Fibroblast of skin of left quadriceps (primary cell): ENCODE measurements at regions not wholly inside any gene's neighbourhood (a gene's known extent, or its start where the extent isn't known, plus 50 kb on each side); places are given as distances from the start of the nearest gene placed in this dataset.

Source experiments
- DNase-seq, 2 experiments: peaks; one replicate each; pipeline ENCODE4 v3.0.0-alpha.2; 2013; ENCODE audit warnings: low read depth in 2 of 2

DNA sequence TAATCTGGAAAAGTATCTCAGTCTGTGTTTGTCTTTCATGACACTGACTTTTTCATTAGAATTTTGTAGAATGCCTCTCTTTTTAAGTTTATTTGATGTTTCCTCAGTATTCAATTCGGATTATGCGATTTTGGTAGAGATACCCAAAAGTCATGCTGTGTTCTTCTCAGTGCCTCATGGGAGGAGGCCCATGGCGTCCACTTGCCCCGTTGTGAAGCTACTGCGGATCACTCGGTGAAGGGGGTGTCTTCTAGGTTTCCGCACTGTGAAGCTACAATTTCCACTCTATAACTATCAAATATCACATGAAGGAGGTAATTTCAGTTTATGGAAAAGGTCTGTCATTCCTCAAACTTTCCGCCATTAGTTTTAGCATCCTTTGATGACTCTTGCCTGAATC lies 794.0 kb downstream of the TBC1D22A start:
- no peak for DNase-seq

DNA sequence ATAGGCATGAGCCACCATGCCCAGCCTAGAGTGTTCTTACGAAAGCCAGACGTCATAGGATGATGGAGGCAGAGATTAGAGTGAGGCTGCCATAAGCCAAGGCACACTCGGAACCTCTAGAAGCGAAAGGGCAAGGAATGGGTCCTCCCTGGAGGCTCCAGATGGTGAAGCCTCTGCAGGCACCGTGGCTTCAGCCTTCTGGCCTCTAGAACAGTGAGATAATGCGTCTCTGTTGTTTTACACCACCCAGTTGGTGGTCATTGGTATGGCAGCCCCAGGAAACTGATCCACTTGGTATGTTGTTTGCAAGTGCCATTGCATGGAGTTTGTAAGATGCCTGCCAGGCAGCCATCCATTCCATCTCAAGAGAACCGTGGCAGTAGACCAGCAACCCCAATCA lies 791.0 kb downstream of the TBC1D22A start:
- DNase-seq, result no peak

DNA sequence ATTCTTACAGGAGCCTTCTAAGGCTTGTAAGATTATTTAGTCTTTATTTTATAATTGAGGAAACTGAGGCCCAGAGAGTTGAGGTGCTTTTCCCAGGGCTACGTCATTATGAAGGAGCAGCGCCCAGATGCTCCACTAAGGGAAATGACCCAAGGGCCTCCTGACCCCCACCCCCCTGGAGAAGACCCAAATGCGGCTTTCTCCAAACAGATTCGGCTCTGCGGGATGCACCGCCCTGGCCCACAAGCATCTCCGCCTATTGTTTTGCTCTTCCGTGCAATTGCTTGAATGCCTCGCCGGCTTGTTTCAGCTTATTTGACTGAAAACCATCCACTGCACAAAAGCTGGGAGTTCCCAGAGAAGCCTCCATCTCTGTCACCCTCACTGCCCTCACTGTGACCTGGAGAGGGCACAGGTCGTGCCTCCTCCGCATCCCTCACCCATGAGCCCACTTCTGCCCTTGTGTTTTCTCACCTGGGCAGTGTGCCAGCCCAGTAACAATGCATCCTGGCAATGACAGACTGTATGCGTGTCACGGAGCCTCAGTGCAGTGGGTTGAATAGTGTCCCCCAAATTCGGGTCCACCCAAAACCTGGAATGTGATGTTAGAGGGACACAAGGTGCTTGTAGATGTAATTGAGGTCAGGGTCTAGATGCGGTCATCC lies 790.2 kb downstream of the TBC1D22A start:
- no peak for DNase-seq

DNA sequence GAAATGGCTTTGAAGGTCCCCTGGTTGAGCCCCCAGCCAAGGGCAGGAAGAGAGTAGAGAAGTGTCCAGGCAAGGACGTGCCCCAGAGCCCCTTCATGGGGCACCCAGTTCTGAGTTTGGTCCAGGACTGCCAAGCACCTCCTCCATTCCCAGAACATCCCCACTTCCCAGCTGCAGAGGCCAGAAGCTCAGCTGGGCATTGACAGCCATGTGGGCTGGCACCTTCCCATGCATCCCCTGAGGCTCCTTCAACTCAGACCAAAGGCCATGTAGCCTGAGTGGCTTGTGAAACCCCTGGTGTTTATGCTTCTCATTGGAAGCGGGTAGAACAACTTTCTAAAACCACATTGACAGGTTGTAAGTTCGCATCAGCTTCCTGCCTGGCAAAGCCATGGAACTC lies 789.6 kb downstream of the TBC1D22A start:
- no peak for DNase-seq

DNA sequence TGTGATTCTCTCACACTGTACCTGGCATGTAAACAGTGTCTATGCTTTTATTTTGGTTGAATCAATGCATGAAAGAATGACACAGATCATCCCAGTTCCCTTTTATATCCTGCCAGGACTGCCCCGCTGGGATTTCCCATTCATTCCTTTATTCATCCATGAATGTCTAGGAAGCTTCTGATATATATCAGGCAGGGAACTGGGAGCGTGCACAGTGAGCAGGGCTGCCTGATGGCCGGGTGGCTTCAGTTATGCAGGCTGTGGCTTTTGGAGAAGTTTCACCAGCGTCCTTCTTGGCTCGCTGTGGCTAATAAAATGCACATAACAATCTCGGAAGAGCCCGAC lies 789.0 kb downstream of the TBC1D22A start:
- no peak for DNase-seq

DNA sequence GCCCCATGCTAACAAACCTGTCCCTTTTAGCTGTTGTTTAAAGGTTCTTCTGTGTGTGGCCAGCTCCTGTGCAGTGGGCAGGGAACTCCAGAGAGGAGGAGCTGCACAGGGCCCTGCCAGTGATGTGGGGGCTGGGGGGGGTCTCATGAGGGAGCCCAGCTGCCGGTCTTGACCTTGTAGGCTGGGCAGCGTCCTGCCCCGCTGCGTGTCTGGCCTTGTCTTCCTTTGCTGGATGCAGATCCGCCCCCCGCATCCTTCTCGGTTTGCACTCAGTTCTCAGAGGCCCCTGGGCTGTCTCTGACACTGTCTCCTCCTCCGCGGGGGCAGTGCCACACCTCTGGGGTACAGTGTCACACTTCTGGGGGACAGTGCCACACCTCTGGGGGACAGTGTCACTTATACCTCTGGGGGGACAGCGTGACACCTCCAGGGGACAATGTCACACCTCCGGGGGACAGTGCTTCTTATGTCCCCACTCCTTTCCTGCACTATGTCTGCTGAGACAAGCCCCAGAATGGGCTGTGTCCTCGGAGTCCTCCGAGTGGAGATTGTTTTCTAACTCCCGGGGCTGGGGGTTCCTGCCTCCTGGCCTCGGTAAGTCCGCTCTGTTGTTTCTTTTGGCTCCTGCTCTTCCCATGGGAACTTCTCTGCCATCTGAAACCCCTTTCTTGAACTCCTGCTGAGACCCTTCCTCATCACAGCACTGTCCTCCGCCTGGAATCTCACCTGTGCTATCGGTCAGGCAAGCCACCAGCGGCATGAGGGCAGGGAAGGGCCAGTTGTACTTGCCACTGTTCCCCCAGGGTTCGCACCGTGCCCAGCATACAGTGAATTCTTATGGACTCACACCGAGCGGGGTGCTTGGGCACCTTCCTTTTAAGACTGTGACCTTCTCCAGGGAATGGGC lies 788.3 kb downstream of the TBC1D22A start:
- no peak for DNase-seq

DNA sequence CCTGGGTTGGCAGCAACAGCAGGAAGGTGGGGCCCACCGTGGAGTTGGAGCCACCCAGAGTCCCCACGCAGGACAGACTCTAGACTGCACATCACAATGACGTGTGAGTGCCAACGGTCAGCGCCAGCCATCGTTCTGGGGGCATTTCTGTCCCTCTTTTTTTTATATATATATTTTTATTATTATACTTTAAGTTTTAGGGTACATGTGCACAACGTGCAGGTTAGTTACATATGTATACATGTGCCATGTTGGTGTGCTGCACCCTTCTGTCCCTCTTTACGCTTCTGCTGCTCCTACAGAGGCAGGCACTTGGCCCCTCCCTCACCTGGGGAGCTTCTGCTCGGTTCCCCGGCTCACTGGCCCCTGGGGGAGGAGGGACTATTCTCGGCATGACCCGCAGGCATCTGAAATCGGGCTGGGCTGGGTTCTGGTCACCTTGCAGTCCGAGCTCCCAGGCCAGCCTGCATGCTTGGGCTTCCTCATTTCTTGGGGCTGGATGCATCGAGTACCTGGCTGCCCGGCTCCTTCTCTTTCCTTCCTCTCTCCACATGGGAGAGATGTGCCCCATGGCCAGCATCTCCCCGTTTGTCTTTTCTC lies 787.4 kb downstream of the TBC1D22A start:
- no peak for DNase-seq

DNA sequence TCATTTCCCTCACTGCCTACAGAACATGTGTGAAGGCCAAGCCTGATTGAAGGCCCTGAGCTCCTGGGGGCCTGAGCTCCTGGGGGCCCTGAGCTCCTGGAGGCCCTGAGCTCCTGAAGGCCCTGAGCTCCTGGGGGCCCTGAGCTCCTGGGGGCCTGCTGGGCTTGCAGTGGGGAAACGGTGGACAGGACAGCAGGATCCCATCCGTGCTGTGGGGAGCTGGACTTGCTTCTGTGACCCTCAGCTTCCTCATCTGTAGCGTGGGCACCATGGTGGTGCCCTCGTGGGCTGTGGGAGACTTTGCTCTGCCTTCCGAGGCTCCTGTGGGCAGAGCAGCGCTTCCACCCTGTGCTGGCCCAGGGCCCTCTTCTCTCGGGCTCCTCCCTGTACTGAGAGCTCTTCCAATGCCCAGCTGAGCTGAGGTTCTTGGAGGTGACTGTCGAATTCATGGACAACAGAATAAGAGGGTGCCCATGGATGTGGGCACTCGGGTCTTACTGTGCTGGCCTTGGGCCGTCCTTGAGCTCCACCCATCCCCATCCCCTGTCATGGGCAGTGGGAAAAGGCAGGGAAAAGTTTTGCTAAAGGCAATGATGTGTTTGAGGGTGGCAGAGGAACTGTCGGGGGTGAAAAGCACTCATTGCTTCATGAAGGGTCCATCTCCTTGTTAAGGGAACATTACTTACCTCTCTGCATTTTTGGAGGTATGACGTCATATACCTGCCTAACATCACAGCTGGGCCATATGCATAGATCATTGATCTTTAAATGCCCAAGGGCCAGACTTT lies 786.7 kb downstream of the TBC1D22A start:
- DNase-seq, result no peak

DNA sequence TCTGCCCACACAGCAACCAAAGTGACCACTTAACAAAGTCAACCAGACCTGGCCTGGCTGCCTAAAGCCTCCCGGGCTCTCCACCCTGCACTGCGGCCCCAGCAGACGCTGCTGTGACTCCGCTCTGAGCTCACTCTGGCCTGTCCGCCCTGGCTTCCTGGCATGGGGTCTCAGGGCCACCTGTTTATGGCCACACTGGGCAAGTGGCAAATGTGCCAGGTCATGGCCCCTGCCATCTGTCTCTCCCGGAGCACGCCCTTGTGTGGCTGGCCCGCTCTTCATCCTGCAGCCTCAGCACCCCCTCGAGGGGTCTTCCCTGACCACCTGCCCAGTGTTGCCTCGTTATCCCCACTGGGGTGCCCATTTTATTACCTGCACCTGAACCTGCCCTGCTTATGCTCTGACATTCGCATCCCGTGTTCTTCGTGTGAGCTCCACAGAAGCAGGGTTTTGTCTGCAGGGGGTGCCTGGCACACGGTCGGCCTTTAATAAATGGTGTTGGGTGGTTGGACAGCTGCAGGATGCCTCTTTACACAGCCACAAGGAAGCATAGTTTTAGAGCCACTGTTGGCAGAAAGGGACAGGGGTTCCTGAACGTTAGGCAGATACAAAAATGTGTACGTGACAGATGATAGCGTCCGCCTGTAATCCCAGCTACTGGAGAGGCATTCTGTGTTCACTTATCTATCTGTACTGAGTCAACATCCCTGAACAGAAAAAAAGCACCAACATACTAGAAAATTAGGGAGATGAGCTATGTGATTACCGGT lies 785.6 kb downstream of the TBC1D22A start:
- no peak for DNase-seq

DNA sequence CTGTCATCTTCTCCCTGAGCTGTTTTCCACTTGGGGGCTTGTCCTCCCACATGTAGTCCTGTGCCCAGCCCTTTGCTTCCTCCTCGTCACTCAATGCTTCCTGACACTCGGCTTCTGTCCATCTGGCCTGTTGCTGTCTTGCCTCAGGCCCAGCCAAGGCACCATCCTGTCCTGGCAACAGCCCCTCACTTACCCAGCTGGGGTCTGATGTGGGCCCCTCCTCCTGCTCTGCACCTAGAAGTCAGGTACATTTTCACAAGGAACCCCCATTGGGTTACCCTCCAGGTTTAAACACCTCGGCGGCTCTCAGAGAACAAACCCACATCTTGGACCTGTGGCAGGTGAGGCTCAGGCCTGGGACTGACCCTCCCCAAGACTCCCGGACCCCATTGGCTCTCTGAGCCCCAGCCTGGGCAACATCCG lies 784.8 kb downstream of the TBC1D22A start:
- no peak for DNase-seq

DNA sequence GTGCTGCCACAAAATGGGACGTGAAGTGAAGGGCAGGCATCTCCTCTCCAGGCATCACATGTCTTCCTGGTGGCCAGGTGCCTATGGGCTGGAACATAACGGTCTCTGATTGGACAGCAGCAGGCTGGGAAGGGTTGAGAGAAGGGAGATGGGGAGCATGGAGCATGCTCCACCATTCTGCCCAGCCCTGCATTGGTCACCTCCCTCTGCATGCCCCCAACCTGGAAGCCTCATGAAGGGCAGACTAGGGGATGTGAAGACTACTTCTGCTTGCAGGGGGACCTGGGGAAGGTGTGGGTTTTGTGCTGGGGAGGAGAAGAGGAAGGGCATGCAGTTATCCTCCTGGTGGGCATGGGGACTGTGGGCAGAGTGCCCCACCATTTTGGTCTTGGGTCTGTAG lies 782.2 kb downstream of the TBC1D22A start:
- DNase-seq, result no peak

DNA sequence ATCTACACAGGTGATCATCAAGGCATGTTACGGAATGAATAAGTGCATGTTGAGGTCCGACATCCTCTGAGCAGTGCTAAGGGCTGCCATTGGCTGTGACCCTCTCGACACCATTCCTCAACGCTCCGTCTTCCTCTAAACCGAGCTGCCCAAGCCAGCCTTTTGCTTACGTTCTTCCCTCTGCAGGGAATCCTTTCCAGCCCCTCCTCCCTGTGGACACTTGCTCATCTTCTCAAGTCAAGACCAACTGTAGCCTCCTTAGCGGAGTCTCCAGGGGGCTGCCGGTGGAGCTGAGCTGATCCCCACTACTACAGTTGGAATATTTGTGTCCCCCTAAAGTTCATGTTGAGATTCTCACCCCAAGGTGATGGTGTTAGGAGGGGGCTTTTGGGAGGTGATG lies 781.0 kb downstream of the TBC1D22A start:
- no peak for DNase-seq

DNA sequence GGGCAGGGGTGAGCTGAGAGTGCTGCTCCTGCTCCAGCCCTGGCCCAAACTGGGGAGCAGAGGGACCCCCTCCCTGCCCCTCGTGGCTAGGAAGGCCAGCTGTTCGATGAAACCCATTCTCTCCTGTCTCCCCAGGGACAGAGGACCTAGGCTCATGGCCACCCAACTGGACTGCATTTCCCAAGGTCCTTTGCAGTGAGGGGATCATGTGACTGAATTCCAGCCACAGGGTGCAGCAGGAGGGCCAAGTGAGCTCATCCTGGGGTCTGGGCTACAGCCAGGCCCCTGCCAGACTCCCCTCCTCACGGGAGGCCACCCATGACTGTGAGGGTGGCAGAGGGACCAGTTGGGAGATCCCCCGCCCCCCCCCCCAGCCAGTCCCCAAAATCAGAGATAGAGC lies 777.6 kb downstream of the TBC1D22A start:
- DNase-seq, result no peak

DNA sequence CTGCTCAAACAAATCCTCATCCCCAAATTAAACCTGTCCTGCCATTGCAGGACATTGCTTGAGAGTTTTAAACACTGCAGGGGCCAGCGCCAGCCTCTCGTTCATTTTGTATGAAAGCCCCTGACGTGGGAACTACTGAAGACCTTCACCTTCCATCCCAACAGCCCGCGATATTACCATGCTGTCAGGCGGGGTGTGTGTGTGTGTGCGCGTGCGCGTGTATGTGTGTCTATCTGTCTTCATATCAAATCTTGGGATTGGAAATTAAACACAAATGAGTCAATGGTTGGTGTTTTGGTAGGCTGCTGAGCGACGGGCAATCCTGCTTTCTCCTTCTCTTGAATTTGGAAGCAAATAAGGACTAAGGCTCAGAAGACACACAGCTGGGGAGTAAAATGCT lies 776.9 kb downstream of the TBC1D22A start:
- no peak for DNase-seq

DNA sequence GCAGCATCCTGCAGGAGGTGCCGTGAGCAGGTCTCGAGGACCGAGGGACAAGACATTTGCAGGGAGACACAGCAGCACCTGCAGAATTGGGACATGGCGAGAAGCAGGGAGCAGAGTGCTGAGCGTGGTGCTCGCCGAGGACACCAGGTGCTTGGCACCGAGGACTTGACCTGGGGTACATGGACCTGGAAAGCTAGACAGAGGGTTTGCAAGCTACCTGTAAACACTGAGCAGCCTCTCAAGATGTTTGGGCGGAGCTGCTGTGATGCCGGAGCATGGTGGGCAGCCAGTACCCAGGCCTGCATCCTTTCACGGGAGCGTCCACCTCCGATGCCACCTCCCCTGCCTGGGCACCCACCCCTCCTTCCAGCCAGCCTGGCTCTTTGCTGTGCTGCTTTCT lies 773.2 kb downstream of the TBC1D22A start:
- DNase-seq, result no peak

DNA sequence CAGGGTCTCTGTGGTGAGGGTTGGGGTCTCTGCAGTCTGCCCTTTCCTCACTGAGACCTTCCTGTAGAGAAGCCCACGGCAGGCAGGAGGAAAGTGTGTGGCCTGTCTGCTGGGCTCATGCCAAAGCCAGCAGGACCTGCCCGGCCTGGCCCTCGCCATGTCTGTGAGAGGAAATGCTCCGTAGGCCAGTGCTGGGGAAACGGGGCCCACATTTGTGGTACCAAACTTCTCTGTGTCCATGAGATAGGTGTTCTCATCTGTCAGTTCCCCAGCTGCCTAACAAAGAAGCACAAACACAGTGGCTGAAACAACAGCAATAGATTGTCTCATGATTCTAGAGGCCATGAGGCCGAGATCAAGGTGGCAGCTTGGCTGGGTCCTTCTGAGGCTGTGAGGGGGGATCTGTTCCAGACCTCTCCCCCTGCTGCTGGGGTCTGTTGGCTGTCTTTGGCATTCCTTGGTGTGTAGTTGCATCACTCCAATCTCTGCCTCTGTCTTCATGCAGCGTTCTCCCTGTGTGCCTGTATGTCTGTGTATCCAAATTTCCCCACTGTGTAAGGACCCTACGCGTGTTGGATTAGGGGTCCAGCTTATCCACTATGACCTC lies 772.5 kb downstream of the TBC1D22A start:
- DNase-seq, result no peak

DNA sequence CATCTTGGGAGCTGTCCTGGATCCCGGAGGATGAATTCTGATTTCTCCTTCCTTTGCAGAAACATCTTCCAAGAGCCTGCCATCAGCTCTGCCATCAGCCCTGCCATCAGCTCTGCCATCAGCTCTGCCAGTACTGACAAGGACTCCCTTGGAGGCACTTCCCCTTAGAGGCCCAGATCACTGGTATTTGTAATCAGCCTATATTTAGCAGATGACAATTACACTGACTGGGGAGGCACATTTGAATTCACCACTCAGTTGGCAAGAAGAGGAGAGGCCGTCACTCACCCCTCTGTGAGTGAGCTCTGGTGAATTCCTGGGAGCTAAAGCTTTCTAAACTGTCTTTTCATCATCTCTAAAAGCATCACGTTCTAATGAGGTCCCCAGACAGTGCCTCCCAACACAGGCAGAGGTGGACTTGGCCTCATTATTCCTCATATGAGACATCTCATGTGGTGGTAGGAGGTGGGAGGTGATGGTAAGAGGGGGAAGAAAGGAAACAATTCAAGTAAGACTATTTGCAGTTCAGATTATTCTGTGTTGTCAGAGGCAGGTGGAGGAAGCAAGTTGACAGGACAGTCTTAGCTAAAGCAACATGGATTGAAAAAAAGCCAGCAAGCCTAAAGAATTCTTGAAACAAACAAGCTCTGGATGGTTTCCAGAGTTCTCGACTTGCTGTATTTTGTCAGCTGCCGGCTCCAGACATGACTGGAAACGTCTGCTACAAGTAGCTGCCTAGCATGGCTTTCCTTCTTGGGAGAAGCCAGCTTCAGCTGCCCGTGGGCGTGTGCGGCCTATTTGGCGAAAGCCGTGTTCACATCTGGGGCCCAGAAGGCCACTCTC lies 771.7 kb downstream of the TBC1D22A start:
- DNase-seq, result no peak

DNA sequence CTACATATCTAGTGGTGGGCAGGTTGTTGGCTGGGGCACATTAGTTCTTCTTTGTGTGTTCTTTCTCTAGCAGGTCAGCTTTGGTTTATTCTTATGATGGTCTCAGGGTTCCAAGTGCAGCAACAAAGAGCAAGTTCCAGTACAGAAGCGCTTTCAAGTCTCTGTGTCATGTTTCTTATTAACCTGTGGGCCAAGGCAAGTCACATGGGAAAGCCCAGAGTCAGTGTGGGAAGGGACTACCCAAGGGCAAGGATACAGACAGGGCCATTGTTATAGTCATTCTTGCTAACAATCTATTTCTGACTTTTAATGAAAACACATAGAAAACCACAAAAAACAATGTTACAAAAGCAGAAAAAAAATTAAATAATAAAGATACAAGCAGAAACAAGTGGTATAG lies 754.6 kb downstream of the TBC1D22A start:
- DNase-seq, result no peak

DNA sequence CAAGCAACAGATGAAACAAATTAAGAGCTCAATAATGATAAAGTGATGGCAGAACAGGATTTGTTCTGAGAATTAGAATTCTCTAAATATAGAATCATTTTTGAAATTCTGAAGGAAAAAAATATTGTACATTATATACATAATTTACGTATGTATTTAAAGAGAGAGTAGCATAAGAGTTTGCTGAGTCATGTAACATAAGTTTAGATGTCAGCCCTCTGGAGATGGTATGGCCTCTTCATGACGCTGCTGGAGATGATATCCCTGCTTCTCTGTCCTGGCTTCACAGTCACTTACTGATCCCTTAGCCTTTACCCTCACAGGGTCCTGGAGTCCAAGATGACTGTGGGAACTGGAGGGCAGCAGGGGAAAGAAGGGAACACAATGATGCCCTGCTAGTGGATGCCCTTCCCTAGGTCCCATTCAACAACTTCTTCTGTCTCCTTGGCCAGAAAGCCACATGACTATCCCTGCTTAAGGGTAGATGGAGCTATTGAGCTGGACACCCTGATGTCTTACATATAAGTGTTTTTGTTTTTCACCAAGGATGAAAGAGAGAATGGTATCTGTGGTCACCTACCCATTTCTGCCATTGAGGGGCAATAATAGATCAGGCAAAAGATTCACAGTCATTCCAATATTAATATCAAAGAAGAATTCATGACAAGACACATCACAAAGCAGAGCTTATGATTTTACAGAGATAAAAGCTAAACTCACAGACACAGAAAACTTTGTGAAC lies 753.1 kb downstream of the TBC1D22A start:
- no peak for DNase-seq
